K562 (cell line): ENCODE measurements at regions not wholly inside any gene's neighbourhood (a gene's known extent, or its start where the extent isn't known, plus 50 kb on each side); places are given as distances from the start of the nearest gene placed in this dataset.

Source experiments
- ATAC-seq: fragments of 200-7000 bp; cut with Tn5 transposase; 3 replicates; pipeline ENCODE4 v1.9.1; 2020; ENCODE audit warnings: moderate library complexity
- BruUV-seq: library from RNA; stranded (reverse); fragments of 400-500 nt; replicated peaks from 2 replicates; lab custom pipeline; 2021; lab: Mats Ljungman, UMichigan
- CTCF ChIA-PET: fragments of 300-600 bp; formaldehyde crosslinking; extraction: SDS; loops from one replicate; lab custom pipeline; 2021; ENCODE audit warnings: low intra/inter-chr PET ratio; lab: Yijun Ruan, JAX
- POLR2A ChIA-PET: fragments of 300-600, 350-650 bp; sonication (Branson Sonifier 250); formaldehyde crosslinking; extraction: SDS; loops from one replicate; lab custom pipeline; 2021; ENCODE audit warnings: antibody characterized with exemption, inconsistent platforms; lab: Yijun Ruan, JAX
- DNase-seq, 4 experiments: peaks; one replicate each; pipeline versions ENCODE4 v3.0.0 to v3.0.0-alpha.2; 2011 to 2018; ENCODE audit warnings: low spot score in 3 of 4, mixed read lengths in 3 of 4; ENCODE audit errors: extremely low read depth in 1 of 4
- FAIRE-seq: peaks from 2 replicates; lab custom pipeline; 2011; peaks lifted over from hg19 to GRCh38; lab: Jason Lieb, UNC
- H2AFZ ChIP-seq: 2 replicates; pipeline ENCODE4 v1.6.0; 2011; ENCODE audit warnings: low read depth, low read length, control low read depth, inconsistent platforms
- H3K27ac ChIP-seq: fragments of 200-600 bp; 3 replicates; pipeline ENCODE4 v1.8.0; 2011; ENCODE audit warnings: low read depth, mild to moderate bottlenecking, control low read depth, inconsistent platforms, low read length, moderate library complexity, mixed read lengths; ENCODE audit errors: extremely low read depth
- H3K27me3 ChIP-seq, 2 experiments: fragments of 300-600 bp in 1 of 2; 2 replicates in 1 of 2; 3 replicates in 1 of 2; pipeline versions ENCODE4 v1.6.0 to v1.8.0; 2011; ENCODE audit warnings: inconsistent platforms in 2 of 2, low read length in 2 of 2, mild to moderate bottlenecking in 1 of 2, mixed read lengths in 1 of 2, moderate library complexity in 1 of 2; ENCODE audit not compliant: control insufficient read depth in 2 of 2, insufficient read depth in 2 of 2
- H3K36me3 ChIP-seq: fragments of 300-600 bp; 3 replicates; pipeline ENCODE4 v1.8.0; 2011; ENCODE audit warnings: mild to moderate bottlenecking, low read length, inconsistent platforms; ENCODE audit not compliant: control insufficient read depth, insufficient read depth
- H3K4me1 ChIP-seq, 2 experiments: fragments of 200-600 bp in 1 of 2; replicated peaks in 1 of 2; 2 replicates in 1 of 2; 3 replicates in 1 of 2; pipeline versions ENCODE4 v1.5.1 to v1.8.0; 2011; ENCODE audit warnings: inconsistent platforms in 2 of 2, low read length in 2 of 2, mild to moderate bottlenecking in 1 of 2, mixed read lengths in 1 of 2, moderate library complexity in 1 of 2; ENCODE audit not compliant: control insufficient read depth in 2 of 2, insufficient read depth in 2 of 2
- H3K4me2 ChIP-seq: 2 replicates; pipeline ENCODE4 v1.6.1; 2011; ENCODE audit warnings: low read length, control low read depth, inconsistent platforms, mixed read lengths; ENCODE audit not compliant: insufficient read depth
- H3K4me3 ChIP-seq: fragments of 200-600 bp; sonication (generic), shearing (Covaris generic); 2 replicates; pipeline ENCODE4 v1.5.1; 2016; ENCODE audit warnings: control low read depth, inconsistent platforms
- H3K79me2 ChIP-seq: fragments of 200-600 bp; 3 replicates; pipeline ENCODE4 v1.8.0; 2011; ENCODE audit warnings: low read length, inconsistent platforms; ENCODE audit not compliant: control insufficient read depth, insufficient read depth
- H3K9ac ChIP-seq, 2 experiments: 2 replicates each; pipeline versions ENCODE4 v1.6.0 to v1.6.1; 2011; ENCODE audit warnings: low read depth in 2 of 2, low read length in 2 of 2, control low read depth in 1 of 2, inconsistent platforms in 1 of 2, mild to moderate bottlenecking in 1 of 2, mixed read lengths in 1 of 2; ENCODE audit not compliant: insufficient read depth in 1 of 2
- H3K9me1 ChIP-seq: one replicate; pipeline ENCODE4 v1.6.0; 2011; ENCODE audit warnings: inconsistent platforms, mild to moderate bottlenecking, low read length, moderate library complexity; ENCODE audit not compliant: control insufficient read depth, insufficient read depth
- H3K9me3 ChIP-seq: replicated peaks from 2 replicates; pipeline ENCODE4 v1.5.1; 2011; ENCODE audit warnings: low read depth, low read length, inconsistent platforms; ENCODE audit not compliant: control insufficient read depth, insufficient read depth
- H4K20me1 ChIP-seq: replicated peaks from 2 replicates; pipeline ENCODE4 v1.6.1; 2011; ENCODE audit warnings: low read length, inconsistent platforms, mixed read lengths; ENCODE audit not compliant: control insufficient read depth, insufficient read depth
- ARID1B ChIP-seq: fragments of 450-650 bp; IDR thresholded peaks from 2 replicates; pipeline ENCODE4 v1.6.1; 2016; ENCODE audit warnings: antibody characterized with exemption, mild to moderate bottlenecking, inconsistent platforms
- C11orf30 ChIP-seq: fragments of 450-650 bp; IDR thresholded peaks from 2 replicates; pipeline ENCODE4 v1.6.1; 2016; ENCODE audit warnings: low read depth, mild to moderate bottlenecking
- MTF1 ChIP-seq: fragments of 250-450 bp; sonication (Bioruptor Pico); IDR thresholded peaks from 2 replicates; pipeline ENCODE4 v1.9.0; 2021; ENCODE audit warnings: moderate library complexity, mild to moderate bottlenecking, inconsistent platforms, borderline replicate concordance
- SPI1 ChIP-seq: IDR thresholded peaks from 2 replicates; pipeline ENCODE4 v1.6.1; 2011; ENCODE audit warnings: low read depth, low read length, control low read depth, borderline replicate concordance
- TCF3 ChIP-seq: sonication (generic); formaldehyde crosslinking; IDR thresholded peaks from 2 replicates; pipeline ENCODE4 v1.4.0; 2020; ENCODE audit warnings: mild to moderate bottlenecking, missing genetic modification reagents
- TCF7L2 ChIP-seq: fragments of 150-350 bp; IDR thresholded peaks from 2 replicates; pipeline ENCODE4 v1.6.1; 2016; ENCODE audit warnings: low read depth, mild to moderate bottlenecking, low read length, moderate library complexity
- ZFX ChIP-seq: sonication (generic); formaldehyde crosslinking; IDR thresholded peaks from 2 replicates; pipeline ENCODE4 v1.8.0; 2022; ENCODE audit warnings: mild to moderate bottlenecking, missing genetic modification reagents, moderate library complexity
- ZZZ3 ChIP-seq: fragments of 450-650 bp; IDR thresholded peaks from 2 replicates; pipeline ENCODE4 v1.6.1; 2016; ENCODE audit warnings: antibody characterized with exemption, mild to moderate bottlenecking, moderate library complexity
- WGBS: fragments of 100-300 bp; shearing (Covaris generic); methylation state at CpG from one replicate; pipeline ENCODE4 v1.1.6; 2016; ENCODE audit warnings: low coverage, mixed read lengths; ENCODE audit not compliant: insufficient coverage; ENCODE audit errors: missing lambda C conversion rate; 5-methylcytosine and 5-hydroxymethylcytosine counted together
- in situ Hi-C: fragments of 300-500 bp; cut with MboI; formaldehyde crosslinking; loops from 4 replicates; pipeline ENCODE4 v1.15.0; 2018; ENCODE audit warnings: inconsistent platforms, mixed read lengths
- intact Hi-C: fragments of 100-400 bp; cut with micrococcal nuclease; formaldehyde crosslinking; loops from 2 replicates; pipeline ENCODE4 v1.14.2; 2022

GRCh38 chr1:226461087-226461486, 53.2 kb upstream of the PARP1 start:
- FAIRE-seq (no peak), DNase-seq (no peak), ATAC-seq (no peak)
- no peak overlapping the region for H3K27ac ChIP-seq
- in situ Hi-C loops, result no loop called here
- TF ChIP-seq ZZZ3 (no peak), ARID1B (peak; percentile 29; the same call in 1 of the 2 replicates), TCF7L2 (no peak), ZFX (CRISPR knock-in tag) (no peak), TCF3 (CRISPR knock-in tag) (peak; percentile 15; the same call in 1 of the 2 replicates), SPI1 (peak; percentile 56; the same call in 1 of the 2 replicates), C11orf30 (no peak), MTF1 (CRISPR knock-in tag) (no peak)
- H3K9me3 ChIP-seq, result peaks cover 2% of the 10 kb centered on the region; the same call in 1 of the 2 replicates
- peaks cover 9 to 21% of the 10 kb centered on the region in 2 experiments; a peak in 4 of 5 replicates for H3K27me3 ChIP-seq
- no peaks in the 10 kb centered on the region for H3K9me1 ChIP-seq
- no peak overlapping the region for H3K4me2 ChIP-seq
- no peak overlapping the region for H2AFZ ChIP-seq
- no peaks in the 10 kb centered on the region for H3K36me3 ChIP-seq
- H3K9ac ChIP-seq, result no peak overlapping the region
- WGBS, result 2% methylated on average over 4 of the region's 4 CpGs
- H3K79me2 ChIP-seq, result no peaks in the 10 kb centered on the region
- no TSS peak for BruUV-seq
- POLR2A ChIA-PET, result interaction anchor here (1.4 kb wide), 1 partner anchor 16 kb away, joined by 6 read pairs; no protein-coding TSS in a partner anchor
- CTCF ChIA-PET, result no interaction called here
- peaks cover 0 to 4% of the 10 kb centered on the region in 2 experiments; a peak in 3 of 5 replicates for H3K4me1 ChIP-seq
- no peak overlapping the region for H3K4me3 ChIP-seq
- intact Hi-C loops, result no loop called here
- no peaks in the 10 kb centered on the region for H4K20me1 ChIP-seq
